Body of pancreas (tissue), 4 donors: ENCODE measurements at regions not wholly inside any gene's neighbourhood (a gene's known extent, or its start where the extent isn't known, plus 50 kb on each side); places are given as distances from the start of the nearest gene placed in this dataset.

Experiments used
- POLR2A ChIP-seq, 3 donors: fragments of 450-650 bp; IDR thresholded peaks; one replicate each; pipeline ENCODE4 v1.6.1; 2016; ENCODE audit warnings: antibody characterized with exemption in 3 of 3, mild to moderate bottlenecking in 2 of 3
- TF ChIP-seq, protein P1 (sequence below), 7 experiments: fragments of 450-650 bp in 4 of 7; fragments of 200-600 bp in 3 of 7; sonication (generic) in 3 of 7; IDR thresholded peaks; one replicate each; pipeline ENCODE4 v1.5.1; 2016 to 2019; ENCODE audit warnings: antibody characterized with exemption in 7 of 7

GRCh38 chr2:216308576-216308975 is 63.7 kb downstream of the MARCHF4 start:
- TF ChIP-seq, protein P1, sequence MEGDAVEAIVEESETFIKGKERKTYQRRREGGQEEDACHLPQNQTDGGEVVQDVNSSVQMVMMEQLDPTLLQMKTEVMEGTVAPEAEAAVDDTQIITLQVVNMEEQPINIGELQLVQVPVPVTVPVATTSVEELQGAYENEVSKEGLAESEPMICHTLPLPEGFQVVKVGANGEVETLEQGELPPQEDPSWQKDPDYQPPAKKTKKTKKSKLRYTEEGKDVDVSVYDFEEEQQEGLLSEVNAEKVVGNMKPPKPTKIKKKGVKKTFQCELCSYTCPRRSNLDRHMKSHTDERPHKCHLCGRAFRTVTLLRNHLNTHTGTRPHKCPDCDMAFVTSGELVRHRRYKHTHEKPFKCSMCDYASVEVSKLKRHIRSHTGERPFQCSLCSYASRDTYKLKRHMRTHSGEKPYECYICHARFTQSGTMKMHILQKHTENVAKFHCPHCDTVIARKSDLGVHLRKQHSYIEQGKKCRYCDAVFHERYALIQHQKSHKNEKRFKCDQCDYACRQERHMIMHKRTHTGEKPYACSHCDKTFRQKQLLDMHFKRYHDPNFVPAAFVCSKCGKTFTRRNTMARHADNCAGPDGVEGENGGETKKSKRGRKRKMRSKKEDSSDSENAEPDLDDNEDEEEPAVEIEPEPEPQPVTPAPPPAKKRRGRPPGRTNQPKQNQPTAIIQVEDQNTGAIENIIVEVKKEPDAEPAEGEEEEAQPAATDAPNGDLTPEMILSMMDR (IDR thresholded peaks at IDR 0.05) = no peak
- no peak for TF ChIP-seq POLR2A (IDR thresholded peaks at IDR 0.05)
